ENCODE measurements at regions not wholly inside any gene's neighbourhood (a gene's known extent, or its start where the extent isn't known, plus 50 kb on each side); places are given as distances from the start of the nearest gene placed in this dataset.
"Not testable (repeated sequence)": the region's sequence is repeated elsewhere in the genome, so short reads cannot be mapped to it uniquely, and the experiment has no call there.

DNA sequence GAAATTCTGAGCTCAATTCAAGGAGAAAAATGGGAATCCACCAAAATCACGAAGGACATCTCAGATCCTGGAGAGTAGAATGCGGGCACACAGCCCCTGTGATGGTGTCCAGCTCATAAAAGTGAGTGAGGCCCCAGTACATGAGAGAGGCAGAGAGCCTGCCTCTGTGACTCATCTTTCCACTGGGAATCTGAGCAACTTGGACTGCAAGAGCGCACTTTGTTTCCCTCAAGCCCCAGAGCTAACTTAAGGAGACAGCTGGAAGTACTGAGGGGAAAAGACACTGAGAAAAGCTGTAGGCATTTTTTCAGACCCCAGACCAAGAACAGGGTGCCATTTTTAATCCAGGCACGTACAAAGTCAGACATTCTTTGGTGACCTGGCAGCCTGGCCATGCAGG, 273.7 kb downstream of the C11orf87 start:
- no peak for DNase-seq

DNA sequence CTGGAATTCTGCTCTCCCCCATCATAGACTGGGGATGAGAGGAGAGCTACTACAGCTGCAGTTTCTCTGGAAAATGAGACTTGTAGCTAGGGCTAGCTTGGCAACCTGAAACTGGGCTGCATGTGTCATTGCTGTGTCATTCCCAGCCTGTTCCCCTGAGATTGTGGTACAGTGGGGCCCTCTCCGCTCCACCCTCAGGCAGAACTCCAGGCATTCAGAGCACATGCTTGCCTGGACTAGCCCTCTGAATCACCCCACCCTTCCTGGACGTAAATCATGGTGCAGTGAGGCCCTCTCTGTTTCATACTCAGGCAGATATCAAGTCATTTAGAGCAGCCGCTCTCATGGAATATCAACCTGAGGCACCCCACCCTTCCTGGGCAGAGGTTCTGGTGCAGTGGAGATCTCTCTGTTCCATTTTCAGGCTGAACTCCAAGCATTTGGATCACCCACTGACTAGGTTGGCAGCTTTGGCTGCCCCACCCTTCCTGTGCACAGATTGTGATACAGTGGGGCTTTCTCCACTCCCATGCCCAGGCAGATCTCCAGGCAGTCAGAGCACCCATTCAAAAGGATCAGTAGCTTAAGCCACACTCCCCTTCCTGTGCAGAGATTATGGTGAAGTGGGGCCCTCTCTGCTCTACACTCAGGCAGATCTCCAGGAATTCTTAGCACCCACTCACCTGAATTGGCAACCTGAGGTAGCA, 274.4 kb downstream of the C11orf87 start:
- no peak for DNase-seq

DNA sequence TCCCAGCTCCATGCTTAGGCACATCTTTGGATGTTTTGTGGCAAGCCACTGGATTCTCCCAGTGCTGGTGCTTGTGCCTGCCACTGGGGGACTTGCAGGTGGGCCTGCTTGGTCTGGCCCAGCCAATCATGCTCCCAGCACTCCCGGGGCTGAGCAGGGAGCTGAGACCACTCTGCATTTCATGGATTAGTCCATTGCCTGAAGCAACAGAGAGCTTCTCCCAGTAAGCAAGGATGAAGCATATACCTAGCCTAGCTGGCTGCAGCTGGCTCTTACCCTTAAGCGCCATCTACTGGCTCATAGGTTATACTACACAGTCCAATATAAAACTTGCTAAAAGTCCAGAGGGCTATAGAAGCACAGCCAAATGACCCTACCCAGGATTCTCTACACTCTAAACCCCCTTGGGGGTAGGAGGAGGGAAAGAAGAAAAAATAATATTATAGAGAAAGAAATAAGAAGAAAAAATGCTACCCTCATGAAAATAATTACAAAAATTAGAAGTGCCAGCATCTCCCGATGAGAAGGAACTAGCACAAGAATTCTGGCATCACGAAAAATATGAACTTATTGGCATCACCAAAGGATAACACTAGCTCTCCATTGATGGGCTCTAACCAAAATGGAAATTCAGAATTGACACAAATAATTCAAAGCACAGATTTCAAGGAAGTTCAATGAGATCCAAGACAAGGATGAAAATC, 275.3 kb downstream of the C11orf87 start:
- no peak for DNase-seq

DNA sequence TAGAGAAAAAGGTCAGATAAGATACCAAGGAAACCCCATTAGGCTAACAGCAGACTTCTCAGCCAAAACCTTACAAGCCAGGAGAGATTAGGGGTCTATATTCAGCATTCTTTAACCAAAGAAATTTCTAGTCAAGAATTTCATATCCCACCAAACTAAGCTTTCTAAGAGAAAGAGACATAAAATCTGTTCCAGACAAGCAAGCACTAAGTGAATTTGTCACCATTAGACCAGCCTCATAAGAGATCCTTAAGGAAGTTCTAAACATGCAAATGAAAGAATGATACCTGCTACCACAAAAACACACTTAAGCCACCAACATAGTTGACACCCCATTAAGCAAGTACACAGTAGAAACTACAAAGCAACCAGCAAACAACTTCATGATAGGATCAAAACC, 276.2 kb downstream of the C11orf87 start:
- no peak for DNase-seq

DNA sequence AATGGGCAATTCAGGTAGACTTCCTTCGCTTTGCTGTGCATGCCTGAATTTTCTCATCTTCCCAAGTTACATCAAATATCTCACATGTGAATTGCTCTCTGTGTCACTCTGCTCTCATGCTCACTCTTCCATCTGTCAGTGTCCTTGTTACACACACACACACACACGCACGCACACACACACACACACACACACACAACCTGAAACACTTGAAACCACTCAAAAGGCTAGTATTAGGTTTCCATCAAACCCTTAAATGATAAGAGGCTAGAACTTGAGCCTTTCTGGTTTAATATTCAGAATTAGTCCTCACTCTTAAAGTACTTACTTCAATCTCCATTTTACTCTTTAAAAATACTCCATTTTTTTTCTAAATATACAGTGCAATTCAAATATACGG, 282.4 kb downstream of the C11orf87 start:
- DNase-seq: no peak

DNA sequence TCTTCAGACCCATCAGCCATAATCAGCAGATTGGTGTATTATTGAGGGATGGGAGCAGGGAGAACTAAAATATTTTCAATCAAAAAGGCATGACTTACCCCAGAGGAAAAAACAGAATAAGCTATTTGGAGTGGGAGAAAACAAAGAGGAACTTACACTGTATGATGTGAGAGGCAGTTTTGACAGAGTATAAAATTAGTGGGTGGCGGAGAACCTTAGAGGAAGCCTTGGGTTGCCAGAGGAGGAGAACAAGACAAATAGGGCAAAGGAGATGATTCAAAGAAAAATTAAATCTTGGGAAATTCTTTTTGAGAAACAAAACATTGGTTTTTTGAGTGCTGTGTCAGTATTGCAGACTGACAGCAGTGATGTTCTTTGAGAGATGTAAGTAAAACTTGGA, 285.0 kb downstream of the C11orf87 start:
- DNase-seq: no peak

DNA sequence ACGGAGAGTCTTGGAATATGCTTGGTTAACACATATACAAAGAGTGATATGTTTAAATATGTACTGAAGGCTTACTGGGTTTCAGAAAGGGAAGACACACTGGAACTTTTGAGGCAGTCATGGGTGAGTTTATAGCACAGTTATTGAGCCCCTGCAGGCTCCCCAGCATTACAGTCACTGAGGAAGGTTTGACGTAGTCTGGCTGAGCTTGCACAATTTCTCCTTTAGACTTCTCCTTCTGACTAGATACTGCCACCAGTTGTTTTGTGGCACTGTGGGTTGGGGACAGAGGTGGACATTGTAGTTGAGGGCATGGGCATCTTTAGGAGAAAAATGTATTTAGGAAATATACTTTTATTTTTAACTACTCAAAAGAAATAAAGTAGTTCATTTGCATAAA, 285.4 kb downstream of the C11orf87 start:
- no peak for DNase-seq

DNA sequence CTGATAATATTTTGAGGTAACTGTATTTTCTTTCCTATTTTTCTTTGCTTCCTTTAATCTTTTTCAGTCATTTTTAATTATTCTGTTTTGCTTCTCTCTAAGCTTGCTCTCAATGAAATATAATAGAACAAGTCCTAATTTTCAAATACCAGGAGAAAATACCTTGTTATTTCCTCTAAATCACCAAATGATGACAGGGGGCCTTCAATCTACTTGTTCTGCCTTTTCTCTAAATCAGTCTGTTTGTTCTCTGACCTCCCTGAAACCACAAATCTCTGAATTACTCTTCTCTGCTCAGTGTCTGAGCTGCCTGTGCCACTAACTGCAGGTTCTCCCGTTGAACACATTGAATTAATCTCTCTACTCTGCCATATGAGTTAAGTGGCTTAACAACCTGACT, 286.2 kb downstream of the C11orf87 start:
- DNase-seq: no peak

DNA sequence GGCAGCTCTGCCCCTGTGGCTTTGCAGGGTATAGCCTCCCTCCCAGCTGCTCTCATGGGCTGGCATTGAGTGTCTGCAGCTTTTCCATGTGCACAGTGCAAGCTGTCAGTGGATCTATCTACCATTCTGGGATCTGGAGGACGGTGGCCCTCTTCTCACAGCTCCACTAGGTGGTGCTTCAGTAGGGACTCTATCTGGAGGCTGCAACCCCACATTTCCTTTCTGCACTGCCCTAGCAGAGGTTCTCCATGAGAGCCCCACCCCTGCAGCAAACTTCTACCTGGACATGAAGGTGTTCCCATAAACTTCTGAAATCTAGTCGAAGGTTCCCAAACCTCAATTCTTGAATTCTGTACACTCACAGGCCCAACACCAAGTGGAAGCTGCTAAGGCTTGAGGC, 292.5 kb downstream of the C11orf87 start:
- not testable (repeated sequence) for DNase-seq

DNA sequence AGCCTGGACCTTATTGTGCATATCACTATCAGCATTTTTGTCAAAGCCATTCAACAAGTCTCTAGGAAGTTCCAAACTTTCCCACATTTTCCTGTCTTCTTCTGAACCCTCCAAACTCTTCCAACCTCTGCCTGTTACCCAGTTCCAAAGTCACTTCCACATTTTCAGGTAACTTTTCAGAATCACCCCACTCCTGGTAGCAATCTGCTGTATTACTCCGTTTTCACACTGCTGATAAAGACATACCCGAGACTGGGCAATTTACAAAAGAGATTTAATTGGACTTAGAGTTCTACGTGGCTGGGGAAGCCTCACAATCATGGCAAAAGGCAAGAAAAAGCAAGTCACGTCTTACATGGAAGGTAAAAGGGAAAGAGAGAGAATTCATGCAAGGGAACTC, 293.4 kb downstream of the C11orf87 start:
- not testable (repeated sequence) for DNase-seq

DNA sequence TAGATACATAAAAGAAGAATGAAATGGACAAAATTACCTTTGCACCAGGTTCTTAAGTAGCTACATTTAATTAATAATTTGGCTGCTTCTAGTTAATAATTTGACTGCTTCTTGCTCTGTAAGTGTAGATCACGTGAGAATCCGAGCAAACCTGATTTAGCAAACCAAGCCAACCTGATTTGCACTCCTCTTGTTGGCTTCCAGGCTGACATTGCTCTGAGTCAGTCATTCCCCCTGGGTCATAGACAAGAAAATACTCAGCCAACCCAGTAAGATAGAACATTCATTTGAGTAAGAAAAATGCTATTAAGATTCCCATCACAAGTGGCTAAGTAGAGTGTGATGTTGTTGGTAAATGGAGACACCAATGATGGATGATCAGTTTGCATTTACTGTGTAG, 304.1 kb downstream of the C11orf87 start:
- no peak for DNase-seq

DNA sequence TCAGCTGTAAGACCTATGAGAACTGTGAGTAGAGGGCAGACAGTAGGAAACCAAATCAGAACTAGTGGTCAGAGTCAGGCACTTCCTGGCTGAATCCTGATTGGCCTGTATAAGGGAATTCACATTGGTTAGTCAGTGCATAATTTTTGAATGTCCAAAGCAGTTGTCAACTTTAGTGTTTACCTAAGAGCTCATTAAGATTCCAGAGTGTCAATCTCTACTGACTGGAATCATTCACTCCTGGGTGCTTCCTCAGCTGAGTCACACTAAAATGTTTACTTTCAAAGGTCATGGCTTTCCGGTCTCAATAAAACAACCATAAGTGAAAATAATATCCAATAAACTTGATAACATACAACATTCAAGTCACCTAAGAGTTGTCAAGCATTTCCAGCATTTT, 306.1 kb downstream of the C11orf87 start:
- DNase-seq: no peak

DNA sequence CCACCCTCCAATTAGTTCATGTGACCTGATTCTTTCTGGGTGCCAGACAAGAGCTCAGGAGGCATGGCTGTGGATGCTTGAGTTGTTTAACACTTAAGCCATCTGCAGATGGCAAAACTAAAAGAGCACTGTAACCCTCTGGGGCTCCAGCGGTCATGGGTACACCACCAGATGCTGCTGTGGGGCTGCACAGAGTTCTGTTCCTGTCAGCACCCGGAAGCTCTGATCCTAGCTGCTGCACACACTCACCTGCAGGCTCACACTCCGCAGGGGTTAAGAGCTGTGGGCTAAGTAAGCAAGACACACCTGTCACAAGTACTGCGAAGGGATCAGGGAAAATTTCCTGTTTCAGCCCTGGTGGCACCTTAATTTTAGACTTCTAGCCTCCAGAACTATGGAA, 307.8 kb downstream of the C11orf87 start:
- no peak for DNase-seq

DNA sequence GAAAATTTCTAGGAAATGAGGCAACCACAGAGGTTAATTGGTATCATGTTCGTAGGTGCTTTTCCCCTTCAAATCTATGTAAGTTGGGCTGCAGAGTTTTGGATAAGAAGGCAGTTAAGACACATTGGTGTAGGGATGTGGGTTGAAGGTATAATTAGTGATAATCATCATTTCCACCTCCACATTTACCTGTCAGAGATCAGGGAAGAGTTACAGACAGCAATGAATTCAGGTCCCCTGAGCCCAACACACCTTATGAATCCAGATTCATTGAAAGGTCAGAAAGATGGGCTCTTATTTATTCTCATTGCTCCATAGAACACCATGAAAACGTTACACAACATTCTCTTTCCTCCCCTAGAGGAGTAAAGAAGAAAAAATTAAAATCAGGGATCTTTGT, 308.7 kb downstream of the C11orf87 start:
- DNase-seq: no peak

DNA sequence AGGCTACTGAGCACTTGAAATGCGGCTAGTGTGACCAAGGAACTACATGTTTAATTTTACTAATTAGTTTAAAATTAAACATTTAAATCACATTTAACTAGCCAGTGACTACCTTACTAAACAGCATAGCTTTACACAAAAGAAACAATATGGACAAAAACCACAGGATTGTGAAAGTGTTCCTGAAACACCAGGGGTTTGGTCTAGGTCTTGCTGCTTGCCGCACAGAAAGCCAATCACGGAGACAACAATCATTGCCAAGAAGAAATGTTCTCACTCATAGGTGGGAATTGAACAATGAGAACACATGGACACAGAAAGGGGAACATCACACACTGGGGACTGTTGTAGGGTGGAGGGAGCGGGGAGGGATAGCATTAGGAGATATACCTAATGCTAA, 309.5 kb downstream of the C11orf87 start:
- no peak for DNase-seq

DNA sequence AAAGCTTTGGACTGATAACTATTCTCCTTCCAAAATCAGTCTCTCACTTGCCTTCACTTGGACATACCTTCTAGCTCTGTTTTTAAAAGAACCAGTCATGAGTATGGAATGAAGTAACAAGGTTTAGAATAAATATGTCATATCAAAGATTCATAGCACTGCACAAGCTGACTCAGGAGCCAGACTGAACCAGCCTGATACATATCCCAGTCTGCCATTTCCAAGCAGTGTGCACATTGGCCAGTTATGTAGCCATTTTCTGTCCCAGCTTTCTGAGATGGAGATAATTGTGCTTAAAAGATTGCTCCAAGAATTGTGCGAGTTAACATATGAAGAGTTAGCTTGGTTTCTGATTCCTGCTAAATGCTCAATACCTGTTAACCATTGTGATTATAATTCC, 311.3 kb downstream of the C11orf87 start:
- DNase-seq: no peak

DNA sequence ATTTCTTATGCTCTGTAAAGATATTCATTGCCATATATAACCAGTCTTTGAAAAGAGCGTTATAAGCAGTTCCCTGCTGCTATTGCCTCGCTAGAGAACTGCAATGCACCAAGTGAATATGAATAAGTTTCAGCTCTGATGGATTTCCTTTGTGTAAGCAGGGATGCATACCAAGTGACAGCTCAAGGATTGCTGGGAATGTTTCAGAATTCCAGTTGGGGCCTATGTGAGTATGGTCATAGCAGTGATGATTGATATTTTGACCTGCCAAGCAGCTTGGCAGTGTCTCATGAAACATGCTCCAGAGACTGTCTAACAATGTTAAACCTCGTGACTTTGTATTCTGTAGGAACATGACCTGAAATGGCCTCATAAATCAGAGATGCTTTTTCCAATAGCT, 312.6 kb downstream of the C11orf87 start:
- no peak for DNase-seq

DNA sequence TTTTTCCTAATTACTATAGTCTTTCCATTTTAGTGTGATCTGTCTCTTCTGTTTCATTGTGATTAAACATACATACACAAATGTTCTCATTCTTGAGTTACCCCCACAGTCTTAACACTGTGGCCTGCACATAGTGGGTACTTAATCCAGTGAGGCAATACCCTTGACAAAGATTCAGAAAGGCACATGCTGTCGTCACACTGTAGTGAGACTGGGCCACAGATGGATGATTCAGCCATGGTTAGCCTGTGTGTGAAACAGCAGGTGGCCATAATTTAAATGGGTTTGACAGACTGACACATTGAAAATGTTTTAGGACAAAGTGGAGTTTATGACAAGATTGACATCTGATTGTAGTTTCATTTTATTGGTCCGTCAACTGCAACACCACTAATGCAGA, 313.1 kb downstream of the C11orf87 start:
- DNase-seq: no peak

DNA sequence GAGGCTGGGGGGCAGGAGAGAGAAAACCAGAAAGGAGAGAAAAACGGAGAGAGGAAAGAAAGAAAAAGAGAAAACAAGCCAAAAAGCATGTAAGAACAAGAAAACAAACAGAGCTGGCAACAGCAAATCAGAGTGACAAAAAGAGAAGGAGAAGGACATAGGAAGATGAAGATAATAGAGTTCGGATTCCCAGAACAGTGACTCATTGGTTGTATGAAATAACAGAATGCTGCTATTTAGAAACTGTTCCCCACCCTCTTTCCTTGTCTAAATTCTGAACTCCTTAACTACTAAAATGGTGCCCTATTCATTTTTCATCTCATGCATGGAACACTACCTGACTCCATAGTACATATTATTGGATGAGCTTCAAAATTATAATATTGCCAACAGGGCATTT, 317.4 kb downstream of the C11orf87 start:
- no peak for DNase-seq

DNA sequence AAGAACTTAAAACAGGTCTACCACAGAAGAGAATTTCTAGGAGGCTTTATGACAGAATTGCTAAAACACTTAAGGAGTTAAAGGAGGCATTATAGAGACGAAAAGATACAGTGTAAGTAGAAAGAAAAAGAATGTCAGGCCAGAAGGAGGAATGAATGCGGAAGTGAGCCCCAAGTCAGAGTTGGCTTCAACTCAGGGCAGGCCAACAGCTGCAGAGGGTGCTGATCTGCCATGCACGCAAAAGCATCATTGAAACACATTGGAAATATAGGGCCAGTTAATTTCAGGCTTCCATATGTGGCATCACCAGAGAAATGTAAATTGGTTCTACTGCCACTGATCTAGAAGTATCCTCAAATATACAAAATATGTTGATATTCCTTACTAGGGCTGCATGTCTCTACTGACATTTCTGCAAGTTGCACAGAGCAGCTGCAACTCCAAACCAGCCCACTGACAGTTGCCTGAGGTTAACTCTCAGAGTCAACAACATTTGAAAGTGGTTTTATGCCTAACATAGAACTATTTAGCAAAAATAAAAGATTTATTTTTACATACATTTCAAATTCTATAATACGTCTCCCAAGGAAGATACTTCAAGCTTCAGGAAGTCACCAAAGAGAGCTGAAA, 324.1 kb downstream of the C11orf87 start:
- no peak for DNase-seq

DNA sequence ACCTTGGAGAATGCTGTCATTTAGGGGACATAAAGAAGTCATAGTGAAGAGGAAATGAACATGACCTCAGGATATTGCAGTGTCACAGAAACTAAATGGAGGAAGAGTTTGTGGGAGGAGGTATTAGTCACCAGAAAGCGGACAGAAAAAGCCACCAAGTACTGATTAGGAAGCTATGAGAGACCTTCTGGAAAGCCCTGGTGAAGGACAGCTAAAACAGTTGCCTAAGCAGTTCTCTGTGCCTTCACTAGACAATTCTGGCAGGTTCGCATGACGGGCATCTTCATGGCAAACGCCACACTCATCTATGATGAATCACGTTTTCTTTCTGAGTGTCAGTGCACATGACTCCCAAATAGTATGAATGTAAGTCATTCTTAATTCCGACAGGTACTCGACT, 325.8 kb downstream of the C11orf87 start:
- no peak for DNase-seq

DNA sequence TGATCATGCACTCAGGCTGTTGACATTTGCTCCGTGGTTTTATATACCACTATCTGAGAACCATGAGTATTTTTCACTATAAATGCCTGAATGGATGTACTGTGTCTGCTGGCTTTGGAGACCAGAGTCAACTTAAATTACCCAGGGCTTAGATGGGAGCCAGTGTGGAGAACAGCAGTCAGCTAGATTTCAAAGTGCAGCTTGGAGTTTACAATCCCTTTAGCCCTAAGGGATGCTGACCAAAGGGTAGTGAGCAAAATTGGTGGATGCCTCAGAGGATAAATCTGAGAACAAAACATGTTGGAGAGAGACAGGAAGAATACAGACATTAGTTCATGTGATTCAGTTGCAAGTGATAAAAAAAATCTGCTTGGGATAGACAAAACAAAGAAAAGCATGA, 327.5 kb downstream of the C11orf87 start:
- no peak for DNase-seq

DNA sequence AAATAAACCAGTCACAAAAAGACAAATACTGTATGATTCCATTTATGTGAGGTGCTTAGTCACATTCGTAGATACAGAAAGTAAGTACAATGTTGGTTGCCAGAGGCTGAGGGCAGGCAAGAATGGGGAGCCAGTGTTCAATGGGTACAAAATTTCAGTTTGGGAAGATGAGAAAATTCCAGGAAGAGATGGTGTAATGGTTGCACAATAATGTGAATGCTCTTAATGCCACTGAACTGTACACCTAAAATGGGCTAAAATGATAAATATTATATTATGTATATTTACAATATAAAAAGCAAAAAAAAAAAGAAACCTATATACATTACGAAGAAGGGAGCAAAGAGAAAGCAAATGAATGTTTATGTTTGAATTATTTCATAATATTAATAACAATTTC, 329.0 kb downstream of the C11orf87 start:
- DNase-seq: no peak

DNA sequence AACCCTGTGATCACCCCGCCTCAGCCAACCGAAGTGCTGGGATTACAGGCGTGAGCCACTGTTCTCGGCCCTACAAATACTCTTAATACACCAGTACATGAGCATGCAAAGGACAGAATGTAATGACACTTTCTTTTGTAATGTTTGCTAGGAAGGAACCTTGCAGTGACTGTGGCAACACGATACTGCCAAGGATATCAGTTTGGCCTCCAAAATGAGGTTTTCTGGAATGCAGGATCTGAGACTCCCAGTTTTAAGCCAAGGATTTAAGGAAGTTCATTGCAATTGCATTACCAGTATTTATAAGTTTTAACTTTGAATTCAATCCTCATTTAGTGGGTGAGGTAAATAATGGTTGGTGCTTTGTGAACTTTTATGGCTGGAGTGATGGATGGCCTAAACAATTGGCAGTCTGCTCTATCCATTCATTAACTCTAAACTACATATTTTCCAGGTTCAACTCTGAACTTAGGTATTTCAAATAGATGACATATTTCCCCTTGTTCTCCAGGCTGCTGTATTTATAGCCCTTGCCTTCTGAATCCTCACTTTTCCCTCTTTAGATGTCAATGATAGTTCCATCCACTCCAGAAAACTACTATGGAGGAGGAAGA, 330.3 kb downstream of the C11orf87 start:
- no peak for DNase-seq
